Smooth muscle cell (in vitro differentiated cells): ENCODE measurements at regions not wholly inside any gene's neighbourhood (a gene's known extent, or its start where the extent isn't known, plus 50 kb on each side); places are given as distances from the start of the nearest gene placed in this dataset.
"Not testable (repeated sequence)": the region's sequence is repeated elsewhere in the genome, so short reads cannot be mapped to it uniquely, and the experiment has no call there.

Experiments used
- DNase-seq: peaks from one replicate; lab custom pipeline; 2025; ENCODE audit not compliant: unreplicated experiment; lab: John Stamatoyannopoulos, UW
- H2AFZ ChIP-seq: fragments of 200-600 bp; sonication (generic); 2 replicates; pipeline ENCODE4 v1.6.0; 2016; ENCODE audit warnings: antibody characterized with exemption, low read depth, mild to moderate bottlenecking
- H3F3A ChIP-seq: fragments of 200-600 bp; sonication (generic); 2 replicates; pipeline ENCODE4 v1.6.0; 2017; ENCODE audit warnings: antibody characterized with exemption, low read depth
- H3K27ac ChIP-seq: fragments of 200-600 bp; sonication (generic); 2 replicates; pipeline ENCODE4 v1.5.1; 2016; ENCODE audit warnings: low read depth, mild to moderate bottlenecking
- H3K27me3 ChIP-seq: fragments of 200-600 bp; sonication (generic); 2 replicates; pipeline ENCODE4 v1.6.1; 2016; ENCODE audit warnings: low read depth, mild to moderate bottlenecking
- H3K36me3 ChIP-seq: fragments of 200-600 bp; sonication (generic); 2 replicates; pipeline ENCODE4 v1.5.1; 2016; ENCODE audit warnings: low read depth
- H3K4me1 ChIP-seq: fragments of 200-600 bp; sonication (generic); 2 replicates; pipeline ENCODE4 v1.5.1; 2016; ENCODE audit warnings: low read depth
- H3K4me2 ChIP-seq: fragments of 200-600 bp; sonication (generic); 2 replicates; pipeline ENCODE4 v1.6.0; 2016; ENCODE audit warnings: mild to moderate bottlenecking
- H3K4me3 ChIP-seq: fragments of 200-600 bp; sonication (generic); 2 replicates; pipeline ENCODE4 v1.5.1; 2016; ENCODE audit warnings: mild to moderate bottlenecking
- H3K79me2 ChIP-seq: fragments of 200-600 bp; sonication (generic); 2 replicates; pipeline ENCODE4 v1.6.0; 2016; ENCODE audit warnings: low read depth, mild to moderate bottlenecking
- H3K9ac ChIP-seq: fragments of 200-600 bp; sonication (generic); 2 replicates; pipeline ENCODE4 v1.6.0; 2016; ENCODE audit warnings: low read depth
- H3K9me3 ChIP-seq: fragments of 200-600 bp; sonication (generic); replicated peaks from 2 replicates; pipeline ENCODE4 v1.5.1; 2016; ENCODE audit warnings: low read depth
- H4K20me1 ChIP-seq: fragments of 200-600 bp; sonication (generic); 2 replicates; pipeline ENCODE4 v1.6.0; 2016; ENCODE audit warnings: low read depth
- CTCF ChIP-seq: fragments of 200-600 bp; sonication (generic); IDR thresholded peaks from 2 replicates; pipeline ENCODE4 v1.5.1; 2017; ENCODE audit warnings: borderline replicate concordance, mild to moderate bottlenecking, antibody characterized with exemption; ENCODE audit not compliant: insufficient read depth, poor library complexity, severe bottlenecking
- WGBS: methylation state at CpG from one replicate; pipeline ENCODE4 v1.1.7; 2016; ENCODE audit warnings: low lambda C conversion rate; 5-methylcytosine and 5-hydroxymethylcytosine counted together

DNA sequence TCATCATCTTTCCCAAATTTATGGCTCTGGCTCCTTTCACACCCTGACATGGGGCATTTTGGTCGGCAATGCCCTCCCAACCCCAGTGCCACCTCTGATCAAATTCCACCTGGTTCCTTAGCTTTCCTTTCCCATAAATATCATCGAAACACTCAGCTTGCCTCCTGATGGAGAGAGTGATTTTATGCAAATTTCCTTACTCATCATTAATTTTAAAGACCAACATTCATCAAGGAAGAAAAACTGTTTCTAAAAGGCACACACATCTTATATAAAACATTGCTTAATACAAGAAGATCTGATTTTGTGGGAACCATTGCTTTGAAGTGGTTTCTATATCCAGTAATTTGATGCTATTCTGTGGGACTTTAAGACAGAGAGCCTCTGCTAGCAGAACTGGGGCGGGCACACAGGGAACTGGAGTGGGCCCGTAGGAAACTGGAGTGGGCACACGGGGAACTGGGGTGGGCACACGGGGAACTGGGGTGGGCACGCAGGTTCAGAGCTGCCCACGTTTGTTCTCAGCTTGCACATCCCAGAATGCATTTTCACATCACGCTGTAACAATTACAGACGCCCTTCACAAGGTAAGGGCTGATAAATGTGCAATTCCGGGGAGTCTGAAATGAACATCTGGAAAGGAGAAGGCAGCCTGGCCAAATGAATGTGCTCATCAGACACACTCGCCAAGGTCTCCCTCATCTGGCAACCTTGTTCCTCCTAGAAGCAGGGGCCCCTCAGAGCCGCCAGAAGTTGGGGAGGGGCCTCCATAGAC is 174.2 kb downstream of the RTP5 start:
- Histone ChIP-seq H3K9ac (no peak overlapping the region), H3K79me2 (no peaks in the 10 kb centered on the region), H4K20me1 (no peaks in the 10 kb centered on the region), H3K27ac (no peak overlapping the region), H3K9me3 (no peaks in the 10 kb centered on the region), H3K27me3 (peaks cover 20% of the 10 kb centered on the region), H3K4me2 (no peak overlapping the region), H3K4me1 (no peaks in the 10 kb centered on the region), H3K36me3 (no peaks in the 10 kb centered on the region), H3K4me3 (no peak overlapping the region), H3F3A (no peaks in the 10 kb centered on the region), H2AFZ (no peak overlapping the region)
- 83% methylated on average over 11 of the region's 13 CpGs for WGBS
- DNase-seq: no peak
- no peak for TF ChIP-seq CTCF

- TF ChIP-seq CTCF: no peak
- Histone ChIP-seq H3K4me3 (no peak overlapping the region), H3K4me2 (no peak overlapping the region), H3K27ac (no peak overlapping the region), H3K79me2 (no peaks in the 10 kb centered on the region), H3K27me3 (peaks cover 20% of the 10 kb centered on the region), H3F3A (no peaks in the 10 kb centered on the region), H3K9me3 (no peaks in the 10 kb centered on the region), H2AFZ (no peak overlapping the region), H3K36me3 (no peaks in the 10 kb centered on the region), H3K4me1 (no peaks in the 10 kb centered on the region), H4K20me1 (no peaks in the 10 kb centered on the region), H3K9ac (no peak overlapping the region)
- 87% methylated on average over 4 of the region's 4 CpGs for WGBS
- no peak for DNase-seq
Measured at GRCh38 chr2:242044313-242044590, 174.7 kb downstream of the RTP5 start.

DNA sequence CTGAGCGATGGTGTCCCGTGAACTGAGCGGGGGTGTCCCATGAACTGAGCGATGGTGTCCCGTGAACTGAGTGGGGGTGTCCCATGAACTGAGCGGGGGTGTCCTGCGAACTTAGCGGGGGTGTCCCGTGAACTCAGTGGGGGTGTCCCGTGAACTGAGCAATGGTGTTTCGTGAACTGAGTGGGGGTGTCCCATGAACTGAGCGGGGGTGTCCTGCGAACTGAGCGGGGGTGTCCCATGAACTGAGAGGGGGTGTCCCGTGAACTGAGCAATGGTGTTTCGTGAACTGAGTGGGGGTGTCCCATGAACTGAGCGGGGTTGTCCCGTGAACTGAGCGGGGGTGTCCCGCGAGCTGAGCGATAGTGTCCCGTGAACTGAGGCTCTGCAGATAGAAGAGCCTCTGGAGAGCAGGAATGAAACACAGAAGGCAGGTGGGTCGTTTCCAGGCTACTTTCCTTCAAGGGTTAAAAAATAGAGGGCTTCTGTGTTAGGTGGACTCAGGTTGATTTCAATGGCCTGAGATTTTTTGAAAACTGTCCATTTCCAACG is 176.1 kb downstream of the RTP5 start:
- not testable (repeated sequence) for H3K79me2 ChIP-seq, DNase-seq, H3K9ac ChIP-seq, H4K20me1 ChIP-seq, H3K36me3 ChIP-seq, H3K4me3 ChIP-seq, H2AFZ ChIP-seq, H3K4me1 ChIP-seq, H3F3A ChIP-seq, H3K27ac ChIP-seq, H3K9me3 ChIP-seq, H3K4me2 ChIP-seq
- WGBS: 99% methylated on average over 23 of the region's 25 CpGs
- H3K27me3 ChIP-seq: peaks cover 27% of the 10 kb centered on the region

DNA sequence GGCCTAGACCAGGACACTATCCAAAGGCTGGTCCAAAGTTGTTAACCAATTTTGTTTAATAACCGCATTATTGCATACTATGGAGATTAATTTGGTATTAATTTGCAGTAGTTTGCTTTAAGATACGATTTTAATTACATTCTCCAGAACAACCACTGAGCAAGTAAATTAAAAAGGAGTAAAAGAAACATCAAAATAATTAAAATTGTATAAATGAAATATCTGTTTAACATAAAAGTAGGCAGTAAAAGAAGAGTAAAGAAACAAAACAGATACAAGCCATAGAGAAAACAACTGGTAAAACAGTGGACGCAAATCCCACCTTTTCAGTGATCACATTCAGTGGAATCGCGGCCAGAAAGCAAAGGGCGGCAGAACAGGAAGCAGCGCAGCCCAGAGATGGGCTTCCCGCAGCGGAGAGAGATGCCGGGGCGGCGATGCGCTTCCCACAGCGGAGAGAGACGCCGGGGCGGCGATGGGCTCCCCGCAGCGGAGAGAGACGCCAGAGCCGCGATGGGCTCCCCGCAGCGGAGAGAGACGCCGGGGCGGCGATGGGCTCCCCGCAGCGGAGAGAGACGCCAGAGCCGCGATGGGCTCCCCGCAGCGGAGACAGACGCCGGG is 176.8 kb downstream of the RTP5 start:
- no peaks in the 10 kb centered on the region for H3K4me1 ChIP-seq
- H3K27ac ChIP-seq: no peak overlapping the region
- no peak overlapping the region for H2AFZ ChIP-seq
- peaks cover 29% of the 10 kb centered on the region for H3K27me3 ChIP-seq
- H4K20me1 ChIP-seq: no peaks in the 10 kb centered on the region
- H3K9ac ChIP-seq: no peak overlapping the region
- H3K79me2 ChIP-seq: no peaks in the 10 kb centered on the region
- TF ChIP-seq CTCF: no peak
- no peak for DNase-seq
- H3K9me3 ChIP-seq: no peaks in the 10 kb centered on the region
- no peak overlapping the region for H3K4me3 ChIP-seq
- 29% methylated on average over 23 of the region's 38 CpGs for WGBS
- H3K4me2 ChIP-seq: no peak overlapping the region
- H3F3A ChIP-seq: no peaks in the 10 kb centered on the region
- H3K36me3 ChIP-seq: no peaks in the 10 kb centered on the region
